ENCODE measurements at regions not wholly inside any gene's neighbourhood (a gene's known extent, or its start where the extent isn't known, plus 50 kb on each side); places are given as distances from the start of the nearest gene placed in this dataset.
"Not testable (repeated sequence)": the region's sequence is repeated elsewhere in the genome, so short reads cannot be mapped to it uniquely, and the experiment has no call there.

DNA sequence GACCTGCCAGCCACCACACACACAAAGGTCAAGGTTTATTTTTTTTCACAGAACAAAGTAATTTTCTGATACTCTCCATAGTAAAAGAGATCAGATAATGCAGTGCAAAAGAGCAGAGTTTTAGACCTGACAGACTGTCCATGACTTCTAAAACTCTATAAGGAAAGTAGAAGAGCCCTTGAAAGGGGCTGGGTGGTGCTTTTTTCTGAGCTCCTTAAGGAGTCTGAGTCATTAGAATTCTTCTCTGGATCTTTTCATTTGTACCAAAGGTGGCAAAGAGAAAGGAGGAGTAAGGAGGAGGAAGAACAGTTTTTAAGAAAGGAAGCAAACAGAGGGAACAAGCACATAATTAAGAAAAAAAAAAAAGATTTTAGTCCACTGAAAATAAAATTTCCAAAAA is 1463.4 kb downstream of the KHDRBS2 start:
- H3K56ac ChIP-seq (ENCODE audit: insufficient read length, low read depth, low read length); H2BK15ac ChIP-seq (ENCODE audit: low read depth, low read length); H2BK5ac ChIP-seq (ENCODE audit: insufficient read length, low read length); H3K23ac ChIP-seq (ENCODE audit: insufficient read length, low read depth, low read length); H2AK5ac ChIP-seq (ENCODE audit: insufficient read length, low read length); H3K4ac ChIP-seq (ENCODE audit: low read depth, low read length); H3K27ac ChIP-seq (ENCODE audit: insufficient read length, low read depth, low read length); DNase-seq; H3K9me3 Mint-ChIP-seq; H3K27ac Mint-ChIP-seq; H3K4me1 Mint-ChIP-seq; H4K20me1 ChIP-seq (ENCODE audit: control insufficient read depth, insufficient read depth, insufficient read length); H3K14ac ChIP-seq (ENCODE audit: insufficient read depth, low read length); H3K27me3 Mint-ChIP-seq (ENCODE audit: low read depth); H2BK12ac ChIP-seq (ENCODE audit: insufficient read length, low read depth, low read length); H4K91ac ChIP-seq (ENCODE audit: insufficient read length, low read depth, low read length); H4K8ac ChIP-seq (replicated peaks; ENCODE audit: insufficient read length, low read depth, low read length); H2BK120ac ChIP-seq (ENCODE audit: low read depth, low read length, poor library complexity, severe bottlenecking); H4K5ac ChIP-seq (ENCODE audit: insufficient read length, low read depth, low read length); H3K9me3 ChIP-seq (ENCODE audit: control insufficient read depth, low read depth, low read length); H3K9ac ChIP-seq (ENCODE audit: extremely low read depth, insufficient read length, low read length); H3K79me1 ChIP-seq (ENCODE audit: insufficient read depth, low read depth, low read length, poor library complexity, severe bottlenecking); H2BK20ac ChIP-seq (ENCODE audit: low read depth, low read length, poor library complexity, severe bottlenecking); H3K27me3 ChIP-seq (ENCODE audit: insufficient read depth, low read length); H2AFZ ChIP-seq (ENCODE audit: low read length); H3K4me2 ChIP-seq (ENCODE audit: insufficient read depth, insufficient read length, low read length); H3K4me3 Mint-ChIP-seq; H3K18ac ChIP-seq (ENCODE audit: insufficient read length, low read depth, low read length); H3T11ph ChIP-seq (ENCODE audit: low read length); H3K36me3 Mint-ChIP-seq (ENCODE audit: insufficient read depth in 1 of 3, low read depth in 3 of 3); H3K23me2 ChIP-seq (ENCODE audit: insufficient read length, low read depth, low read length, poor library complexity, severe bottlenecking); H3K79me2 ChIP-seq (ENCODE audit: insufficient read depth, low read length); H3K4me1 ChIP-seq (ENCODE audit: insufficient read depth, low read length): not testable (repeated sequence)

DNA sequence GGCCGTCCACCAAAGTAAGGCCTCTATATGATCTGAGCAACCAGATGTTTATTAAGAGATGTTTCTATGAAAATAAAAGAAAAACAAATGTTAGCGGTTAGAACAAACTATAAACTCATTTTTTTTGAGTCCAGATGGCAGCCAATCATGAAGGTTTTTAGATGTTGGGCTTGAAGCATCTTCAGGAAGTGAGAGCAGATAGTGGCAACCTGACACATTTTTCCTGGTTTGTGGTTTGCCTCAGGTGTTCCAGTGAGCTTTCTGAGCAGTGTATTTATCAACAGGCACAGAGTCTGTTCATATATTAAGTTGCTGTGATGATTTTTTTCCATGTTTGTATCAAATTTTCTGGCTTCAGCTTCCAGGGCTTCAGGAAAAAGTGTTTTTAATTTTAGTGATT is 1468.0 kb downstream of the KHDRBS2 start:
- not testable (repeated sequence) for H3K4me1 Mint-ChIP-seq; H2BK120ac ChIP-seq (ENCODE audit: low read depth, low read length, poor library complexity, severe bottlenecking); H3K27me3 ChIP-seq (ENCODE audit: insufficient read depth, low read length); H2BK15ac ChIP-seq (ENCODE audit: low read depth, low read length); H3K79me1 ChIP-seq (ENCODE audit: insufficient read depth, low read depth, low read length, poor library complexity, severe bottlenecking); H3K23me2 ChIP-seq (ENCODE audit: insufficient read length, low read depth, low read length, poor library complexity, severe bottlenecking); H3K4me2 ChIP-seq (ENCODE audit: insufficient read depth, insufficient read length, low read length); H4K20me1 ChIP-seq (ENCODE audit: control insufficient read depth, insufficient read depth, insufficient read length); H4K5ac ChIP-seq (ENCODE audit: insufficient read length, low read depth, low read length); H3K27ac ChIP-seq (ENCODE audit: insufficient read length, low read depth, low read length); H2AFZ ChIP-seq (ENCODE audit: low read length); H2BK5ac ChIP-seq (ENCODE audit: insufficient read length, low read length); H3K23ac ChIP-seq (ENCODE audit: insufficient read length, low read depth, low read length); H3K4me1 ChIP-seq (ENCODE audit: insufficient read depth, low read length); H4K91ac ChIP-seq (ENCODE audit: insufficient read length, low read depth, low read length); H3K56ac ChIP-seq (ENCODE audit: insufficient read length, low read depth, low read length); H3K4me3 Mint-ChIP-seq; H3T11ph ChIP-seq (ENCODE audit: low read length); DNase-seq; H3K9me3 Mint-ChIP-seq; H3K79me2 ChIP-seq (ENCODE audit: insufficient read depth, low read length); H2BK20ac ChIP-seq (ENCODE audit: low read depth, low read length, poor library complexity, severe bottlenecking); H3K4ac ChIP-seq (ENCODE audit: low read depth, low read length); H3K14ac ChIP-seq (ENCODE audit: insufficient read depth, low read length); H3K27ac Mint-ChIP-seq; H4K8ac ChIP-seq (replicated peaks; ENCODE audit: insufficient read length, low read depth, low read length); H3K27me3 Mint-ChIP-seq (ENCODE audit: low read depth); H2AK5ac ChIP-seq (ENCODE audit: insufficient read length, low read length); H3K9ac ChIP-seq (ENCODE audit: extremely low read depth, insufficient read length, low read length); H3K18ac ChIP-seq (ENCODE audit: insufficient read length, low read depth, low read length); H2BK12ac ChIP-seq (ENCODE audit: insufficient read length, low read depth, low read length); H3K9me3 ChIP-seq (ENCODE audit: control insufficient read depth, low read depth, low read length); H3K36me3 Mint-ChIP-seq (ENCODE audit: insufficient read depth in 1 of 3, low read depth in 3 of 3)
- WGBS (ENCODE audit: extremely low coverage, insufficient read length, low lambda C conversion rate): no CpG with 5 or more reads among the region's 2 CpGs

DNA sequence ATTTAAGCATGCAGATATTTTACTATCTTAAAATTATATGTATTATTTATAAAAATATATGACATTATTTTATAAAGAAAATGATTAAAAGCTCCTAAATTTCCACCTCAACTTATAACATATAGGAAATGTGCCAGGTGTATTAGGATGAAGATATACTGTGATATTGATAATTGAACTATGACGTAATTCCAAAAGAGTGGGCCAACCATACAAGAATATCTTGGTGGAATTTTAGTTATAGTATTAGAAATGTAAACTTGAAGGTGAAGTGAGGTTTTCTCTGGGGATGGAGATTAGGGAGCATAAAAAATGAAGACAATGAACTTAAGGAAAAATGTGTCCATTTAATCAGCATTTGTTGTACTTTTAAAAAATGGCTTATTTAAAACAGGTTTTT is 1471.2 kb downstream of the KHDRBS2 start:
- H3K27ac Mint-ChIP-seq; H3K4me3 Mint-ChIP-seq; H3K79me1 ChIP-seq (ENCODE audit: insufficient read depth, low read depth, low read length, poor library complexity, severe bottlenecking); H3K4me1 Mint-ChIP-seq; H3K14ac ChIP-seq (ENCODE audit: insufficient read depth, low read length); H3K23me2 ChIP-seq (ENCODE audit: insufficient read length, low read depth, low read length, poor library complexity, severe bottlenecking); H3K23ac ChIP-seq (ENCODE audit: insufficient read length, low read depth, low read length); H2BK15ac ChIP-seq (ENCODE audit: low read depth, low read length); H2BK120ac ChIP-seq (ENCODE audit: low read depth, low read length, poor library complexity, severe bottlenecking); H3K79me2 ChIP-seq (ENCODE audit: insufficient read depth, low read length); H2BK5ac ChIP-seq (ENCODE audit: insufficient read length, low read length); H3K18ac ChIP-seq (ENCODE audit: insufficient read length, low read depth, low read length); DNase-seq; H3K56ac ChIP-seq (ENCODE audit: insufficient read length, low read depth, low read length); H3K36me3 Mint-ChIP-seq (ENCODE audit: insufficient read depth in 1 of 3, low read depth in 3 of 3); H3K27ac ChIP-seq (ENCODE audit: insufficient read length, low read depth, low read length); H3K4me2 ChIP-seq (ENCODE audit: insufficient read depth, insufficient read length, low read length); H3K4ac ChIP-seq (ENCODE audit: low read depth, low read length); H3T11ph ChIP-seq (ENCODE audit: low read length); H4K8ac ChIP-seq (replicated peaks; ENCODE audit: insufficient read length, low read depth, low read length); H3K9me3 ChIP-seq (ENCODE audit: control insufficient read depth, low read depth, low read length); H3K4me1 ChIP-seq (ENCODE audit: insufficient read depth, low read length); H4K20me1 ChIP-seq (ENCODE audit: control insufficient read depth, insufficient read depth, insufficient read length); H4K91ac ChIP-seq (ENCODE audit: insufficient read length, low read depth, low read length); H2AK5ac ChIP-seq (ENCODE audit: insufficient read length, low read length); H2BK20ac ChIP-seq (ENCODE audit: low read depth, low read length, poor library complexity, severe bottlenecking); H3K27me3 ChIP-seq (ENCODE audit: insufficient read depth, low read length); H2BK12ac ChIP-seq (ENCODE audit: insufficient read length, low read depth, low read length); H3K9me3 Mint-ChIP-seq; H3K9ac ChIP-seq (ENCODE audit: extremely low read depth, insufficient read length, low read length); H3K27me3 Mint-ChIP-seq (ENCODE audit: low read depth); H2AFZ ChIP-seq (ENCODE audit: low read length); H4K5ac ChIP-seq (ENCODE audit: insufficient read length, low read depth, low read length): not testable (repeated sequence)
- no CpG with 5 or more reads among the region's 1 CpG for WGBS (ENCODE audit: extremely low coverage, insufficient read length, low lambda C conversion rate)
